HG02870 (cell line): ENCODE measurements at regions not wholly inside any gene's neighbourhood (a gene's known extent, or its start where the extent isn't known, plus 50 kb on each side); places are given as distances from the start of the nearest gene placed in this dataset.
"Not testable (repeated sequence)": the region's sequence is repeated elsewhere in the genome, so short reads cannot be mapped to it uniquely, and the experiment has no call there.

ENCODE experiments used
- ATAC-seq: cut with Tn5 transposase; IDR thresholded peaks from one replicate; pipeline ENCODE4 v1.9.1; 2021; ENCODE audit warnings: mild to moderate bottlenecking, moderate library complexity; ENCODE audit not compliant: unreplicated experiment

- no peak for ATAC-seq
These were observed 416.0 kb upstream of the IRX2 start for GRCh38 chr5:3167473-3167872.

GRCh38 chr5:3163626-3164025 is 412.1 kb upstream of the IRX2 start:
- ATAC-seq = no peak

- no peak for ATAC-seq
These were observed 410.2 kb upstream of the IRX2 start for GRCh38 chr5:3161672-3162071.

DNA sequence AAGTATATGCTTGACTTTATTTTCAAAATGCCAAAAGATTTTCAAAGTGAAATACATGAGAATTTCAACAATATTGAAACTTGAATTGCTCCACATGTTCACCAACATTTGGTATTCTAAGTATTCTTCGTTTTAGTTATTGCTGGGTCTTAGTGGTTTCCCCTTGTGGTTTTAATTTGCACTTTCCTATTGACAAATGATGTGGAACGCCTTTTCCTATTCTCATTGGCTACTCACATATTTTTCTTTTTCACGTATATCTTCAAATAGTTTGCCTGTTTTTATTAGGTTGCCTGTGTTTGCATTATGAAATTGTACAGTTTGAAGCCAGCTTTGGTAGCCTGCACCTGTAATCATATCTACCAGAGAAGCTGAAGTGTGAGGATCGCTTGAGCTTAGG is 405.7 kb upstream of the IRX2 start:
- ATAC-seq = no peak

GRCh38 chr5:3155717-3156116 is 404.2 kb upstream of the IRX2 start:
- no peak for ATAC-seq

DNA sequence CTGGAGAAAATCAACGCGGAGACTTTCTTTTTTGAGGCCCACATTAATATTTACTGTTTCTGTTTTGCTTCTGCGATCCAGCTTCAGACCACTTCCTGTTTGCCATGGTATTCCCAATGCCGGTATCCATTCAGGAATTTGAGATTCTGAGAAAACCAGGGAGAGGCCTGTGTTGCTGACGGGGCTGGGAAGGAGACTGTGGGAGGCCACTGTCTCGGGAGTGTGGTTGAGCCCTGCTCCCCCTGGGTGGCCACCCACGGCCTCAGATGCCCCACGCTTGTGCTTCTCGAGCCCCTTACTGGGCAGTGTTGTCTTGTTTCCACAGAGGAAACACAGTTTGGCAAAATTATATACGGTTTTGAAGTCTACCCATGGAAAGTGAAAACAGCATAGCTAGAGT is 403.6 kb upstream of the IRX2 start:
- ATAC-seq = no peak

GRCh38 chr5:3153906-3154305 is 402.4 kb upstream of the IRX2 start:
- no peak for ATAC-seq

DNA sequence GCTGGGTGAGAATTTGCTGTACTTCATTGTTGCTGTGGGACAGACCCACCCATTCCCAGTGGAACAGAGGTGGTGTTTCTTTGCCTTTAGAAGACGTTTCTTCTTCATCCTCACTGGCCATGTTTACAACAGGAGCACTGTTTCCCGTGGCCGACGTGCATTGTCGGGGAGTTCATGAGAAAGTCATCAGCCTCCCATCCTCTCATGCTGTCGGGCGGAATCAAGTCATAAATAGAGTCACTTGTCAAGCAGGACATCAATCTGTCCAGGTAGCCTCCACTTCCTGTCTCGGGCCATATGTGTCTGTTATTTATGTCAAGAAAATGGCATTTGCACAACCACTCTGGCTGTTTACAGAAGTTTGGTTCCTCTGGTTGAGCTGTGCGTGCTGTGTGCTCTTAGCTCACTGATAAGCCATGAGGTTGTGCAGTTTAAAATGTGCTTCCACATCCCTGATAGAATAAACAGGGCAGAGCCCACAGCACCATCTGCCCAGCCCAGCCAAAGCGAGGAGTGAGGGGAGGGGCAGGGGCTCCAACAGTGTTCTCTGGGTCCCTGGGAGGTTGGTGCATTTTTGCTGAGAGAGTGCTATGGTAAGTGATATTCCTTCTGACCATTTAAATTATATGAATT is 401.9 kb upstream of the IRX2 start:
- ATAC-seq = no peak

DNA sequence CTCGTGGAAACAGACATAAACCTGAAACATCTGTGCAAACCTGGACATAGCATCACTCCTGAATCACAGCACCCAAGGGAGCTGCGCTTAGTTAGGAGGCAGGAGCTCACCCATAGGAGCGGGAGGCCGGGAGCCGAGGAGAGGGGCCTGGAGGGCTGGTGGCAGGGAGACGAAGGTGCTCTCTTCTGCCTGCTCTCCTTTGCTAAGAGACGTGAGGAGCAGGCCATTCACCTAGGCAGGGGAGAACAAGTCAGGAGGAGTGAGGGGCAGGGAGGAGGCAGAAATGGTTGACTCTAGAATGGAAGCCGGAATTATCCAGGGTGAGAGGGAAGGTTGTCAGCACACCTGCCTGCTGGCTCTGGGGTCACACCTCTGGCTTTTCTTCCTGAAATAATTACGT is 398.4 kb upstream of the IRX2 start:
- no peak for ATAC-seq

DNA sequence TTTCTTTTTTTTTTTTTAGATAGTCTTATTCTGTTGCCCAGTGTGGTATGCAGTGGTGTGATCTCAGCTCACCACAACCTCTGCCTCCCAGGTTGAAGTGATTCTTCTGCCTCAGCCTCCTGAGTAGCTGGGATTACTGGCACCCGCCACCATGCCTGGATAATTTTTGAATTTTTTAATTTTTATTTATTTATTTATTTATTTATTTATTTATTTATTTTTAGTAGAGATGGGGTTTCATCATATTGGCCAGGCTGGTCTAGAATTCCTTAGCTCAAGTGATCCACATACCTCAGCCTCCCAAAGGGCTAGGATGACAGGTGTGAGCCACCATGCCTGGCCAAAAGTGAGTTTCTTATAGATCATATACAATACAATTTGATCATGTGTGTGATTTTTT is 395.9 kb upstream of the IRX2 start:
- ATAC-seq = not testable (repeated sequence)

- ATAC-seq = no peak
These were observed 394.2 kb upstream of the IRX2 start for GRCh38 chr5:3145641-3146040.

GRCh38 chr5:3143382-3143781 is 391.9 kb upstream of the IRX2 start:
- ATAC-seq = no peak

GRCh38 chr5:3142261-3143027 is 391.0 kb upstream of the IRX2 start:
- ATAC-seq = no peak

DNA sequence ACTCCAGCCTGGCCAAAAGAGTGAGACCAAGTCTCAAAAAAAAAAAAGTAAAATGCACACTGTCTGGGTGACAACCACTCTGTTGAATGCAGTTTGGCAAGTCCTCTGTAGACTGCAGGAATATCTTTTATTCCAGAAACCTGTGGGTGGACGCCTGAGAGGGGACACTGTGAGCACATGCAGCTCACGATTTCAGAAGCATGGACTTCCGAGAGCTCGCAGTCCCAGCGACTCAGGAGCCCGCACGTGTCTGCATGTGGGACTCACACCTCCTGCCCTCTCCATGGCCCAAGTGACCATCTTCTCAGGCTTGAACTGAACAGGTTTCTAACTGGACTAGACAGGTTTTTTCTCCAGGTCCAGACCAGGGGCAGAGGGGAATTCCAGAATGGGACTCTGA is 388.6 kb upstream of the IRX2 start:
- ATAC-seq = no peak

DNA sequence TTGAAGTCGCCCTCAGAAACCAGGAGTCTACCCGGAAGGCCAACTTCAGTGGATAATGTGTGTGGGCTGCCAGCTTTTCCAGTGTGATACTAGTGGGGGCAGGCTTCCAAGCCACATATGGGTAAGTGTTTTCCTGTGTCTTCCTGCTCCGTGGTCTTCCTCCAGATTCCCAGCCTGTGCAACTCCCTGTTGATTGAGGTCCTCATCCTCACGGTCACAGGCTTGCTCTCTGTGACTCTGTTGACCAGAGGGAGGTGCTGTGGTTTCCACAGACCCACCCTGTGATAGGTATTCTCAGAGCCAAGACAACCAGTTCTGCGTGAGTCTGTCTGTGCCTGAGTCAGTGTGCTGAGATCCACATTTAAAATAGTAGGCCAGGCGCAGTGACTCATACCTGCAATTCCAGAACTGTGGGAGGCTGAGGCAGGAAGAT is 388.0 kb upstream of the IRX2 start:
- no peak for ATAC-seq

DNA sequence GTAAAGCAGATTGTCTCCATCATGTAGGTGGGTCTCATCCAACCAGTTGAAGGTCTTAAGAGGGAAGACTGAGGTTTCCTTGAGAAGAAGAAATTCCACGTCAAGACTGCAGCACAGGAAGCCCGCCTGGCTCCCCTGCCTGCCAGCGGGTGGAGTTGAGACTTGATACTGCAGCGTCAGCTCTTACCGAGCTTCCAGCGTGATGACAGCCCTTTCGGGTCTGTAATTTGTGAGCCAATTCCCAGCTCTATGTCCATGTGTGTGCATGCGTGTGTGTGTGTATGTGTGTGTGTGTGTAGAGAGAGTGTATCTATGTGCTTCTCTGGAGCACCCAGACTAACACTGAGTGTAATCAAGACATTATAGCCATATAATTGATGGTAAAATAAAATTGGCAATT is 379.7 kb upstream of the IRX2 start:
- ATAC-seq = no peak

- no peak for ATAC-seq
These were observed 377.8 kb upstream of the IRX2 start for GRCh38 chr5:3129252-3129651.

- no peak for ATAC-seq
These were observed 376.0 kb upstream of the IRX2 start for GRCh38 chr5:3127423-3127911.

- no peak for ATAC-seq
These were observed 375.2 kb upstream of the IRX2 start for GRCh38 chr5:3126639-3127038.

- ATAC-seq = no peak
These were observed 372.9 kb upstream of the IRX2 start for GRCh38 chr5:3124410-3124809.

DNA sequence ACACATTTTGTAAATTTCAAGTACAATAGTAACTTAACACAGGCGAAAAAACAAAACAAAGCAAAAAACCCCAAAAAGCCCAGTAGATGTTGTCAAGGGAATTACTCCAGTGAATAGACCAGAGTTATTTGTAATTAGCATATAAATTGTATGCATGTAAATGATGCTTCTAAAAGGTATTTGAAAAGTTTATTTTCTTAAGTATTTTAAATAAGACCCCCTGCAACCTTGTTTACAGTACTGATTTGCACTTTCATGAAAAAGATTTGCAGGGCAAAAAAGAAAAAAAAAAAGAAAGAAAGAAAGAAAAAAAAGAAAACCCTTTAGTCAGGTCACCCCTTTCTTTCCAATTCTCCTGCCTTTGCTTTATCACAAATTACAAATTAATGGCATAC is 372.3 kb upstream of the IRX2 start:
- no peak for ATAC-seq

DNA sequence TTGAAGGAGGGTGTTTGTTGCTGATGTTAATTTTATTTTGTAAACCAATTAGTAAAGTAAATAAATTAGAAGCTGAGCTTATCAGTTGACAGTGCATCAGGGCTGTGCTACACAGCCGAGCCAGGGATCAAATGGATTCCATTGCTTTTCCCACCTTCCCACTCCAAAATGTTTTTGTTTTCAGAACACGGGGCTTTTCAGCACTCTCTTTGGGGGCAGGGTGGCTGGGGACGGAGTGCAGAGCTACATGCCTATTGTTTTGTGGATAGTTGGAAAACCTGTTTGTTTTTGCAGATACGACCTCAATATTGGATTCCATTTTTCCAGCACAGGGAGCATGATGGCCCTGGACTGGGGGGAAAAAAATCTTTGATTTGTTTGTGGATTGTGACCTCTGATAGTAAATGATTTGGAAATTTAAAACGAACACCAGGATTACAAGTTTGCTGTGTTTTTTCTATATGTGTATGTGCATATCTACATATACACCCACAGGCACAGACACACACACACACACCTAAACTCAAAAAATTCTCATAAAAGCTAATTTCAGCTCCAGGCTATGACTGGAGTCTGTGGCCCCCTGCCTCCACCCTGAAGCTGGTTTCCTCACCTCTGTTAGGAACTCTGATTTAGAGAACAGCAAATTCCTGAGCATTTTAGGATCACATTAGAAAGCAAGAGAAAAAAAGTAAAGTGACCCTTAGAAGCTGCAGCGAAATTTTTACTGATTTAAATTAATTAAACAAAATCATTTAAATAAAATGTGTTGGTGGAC is 371.7 kb upstream of the IRX2 start:
- no peak for ATAC-seq
